ENCODE measurements at regions not wholly inside any gene's neighbourhood (a gene's known extent, or its start where the extent isn't known, plus 50 kb on each side); places are given as distances from the start of the nearest gene placed in this dataset.
"Not testable (repeated sequence)": the region's sequence is repeated elsewhere in the genome, so short reads cannot be mapped to it uniquely, and the experiment has no call there.

DNA sequence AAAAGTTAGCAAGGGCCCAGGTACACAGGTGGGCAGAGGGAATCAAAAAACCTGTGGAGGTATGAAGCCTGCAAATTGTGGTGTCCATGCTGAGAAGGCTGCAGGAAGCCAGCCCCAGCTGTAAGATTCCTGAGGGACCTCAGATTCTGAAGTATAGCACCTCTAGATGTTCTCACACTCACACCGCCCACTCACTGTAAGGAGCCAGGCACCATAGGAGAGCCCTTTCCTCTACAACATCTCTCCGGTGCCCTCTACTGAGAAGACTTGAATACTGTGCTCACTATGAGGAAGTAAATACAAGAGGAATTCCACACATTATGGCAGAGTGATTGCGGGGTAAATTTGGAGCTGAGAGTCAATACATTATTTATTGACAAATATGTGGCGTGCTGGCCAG is 68.9 kb upstream of the RUBCNL start:
- H3K4me1 Mint-ChIP-seq; H3K27ac ChIP-seq (ENCODE audit: low read depth, low read length); DNase-seq; H3K27me3 Mint-ChIP-seq; H3K9me3 ChIP-seq (ENCODE audit: control insufficient read depth in 2 of 3, low read length in 3 of 3); H3K27me3 ChIP-seq (ENCODE audit: control insufficient read depth in 2 of 2, insufficient read depth in 2 of 2, low read length in 2 of 2); H3K4me3 ChIP-seq (ENCODE audit: low read length); CTCF ChIA-PET; H3K36me3 Mint-ChIP-seq; H3K27ac Mint-ChIP-seq; H3K36me3 ChIP-seq (ENCODE audit: control insufficient read depth in 2 of 3, insufficient read depth in 3 of 3, low read length in 3 of 3); POLR2A ChIA-PET; H3K9me3 Mint-ChIP-seq; H3K4me1 ChIP-seq (ENCODE audit: control insufficient read depth in 2 of 2, insufficient read depth in 2 of 2, low read length in 2 of 2); intact Hi-C loops (cut with micrococcal nuclease); H3K4me3 Mint-ChIP-seq: not testable (repeated sequence)
- peak; percentile 86 for ATAC-seq

DNA sequence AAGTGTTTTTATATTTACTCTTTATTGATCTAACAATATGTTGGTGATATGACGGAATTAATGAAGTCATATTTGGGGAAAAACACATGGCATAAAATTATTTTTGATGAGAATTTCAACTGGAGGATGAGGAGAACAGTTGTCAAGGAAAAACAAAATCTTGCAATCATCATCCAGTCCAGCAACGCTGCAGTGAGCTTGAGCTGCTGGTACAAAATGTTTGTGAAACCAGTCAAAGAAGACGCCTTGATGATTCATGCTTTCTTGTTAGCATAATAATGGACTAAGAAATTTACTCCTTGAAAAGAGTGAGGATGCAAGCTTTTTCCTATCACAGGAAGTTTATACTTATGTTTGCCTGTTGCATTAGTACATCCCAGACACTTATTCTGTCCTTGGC is 64.1 kb upstream of the RUBCNL start:
- H3K27ac ChIP-seq (ENCODE audit: low read depth, low read length); POLR2A ChIA-PET; H3K4me1 Mint-ChIP-seq; DNase-seq; H3K4me1 ChIP-seq (ENCODE audit: control insufficient read depth in 2 of 2, insufficient read depth in 2 of 2, low read length in 2 of 2); H3K27ac Mint-ChIP-seq; ATAC-seq; H3K36me3 ChIP-seq (ENCODE audit: control insufficient read depth in 2 of 3, insufficient read depth in 3 of 3, low read length in 3 of 3); H3K27me3 ChIP-seq (ENCODE audit: control insufficient read depth in 2 of 2, insufficient read depth in 2 of 2, low read length in 2 of 2); H3K27me3 Mint-ChIP-seq; CTCF ChIA-PET; H3K4me3 Mint-ChIP-seq; H3K36me3 Mint-ChIP-seq; H3K9me3 Mint-ChIP-seq; H3K9me3 ChIP-seq (ENCODE audit: control insufficient read depth in 2 of 3, low read length in 3 of 3); intact Hi-C loops (cut with micrococcal nuclease); H3K4me3 ChIP-seq (ENCODE audit: low read length): not testable (repeated sequence)

DNA sequence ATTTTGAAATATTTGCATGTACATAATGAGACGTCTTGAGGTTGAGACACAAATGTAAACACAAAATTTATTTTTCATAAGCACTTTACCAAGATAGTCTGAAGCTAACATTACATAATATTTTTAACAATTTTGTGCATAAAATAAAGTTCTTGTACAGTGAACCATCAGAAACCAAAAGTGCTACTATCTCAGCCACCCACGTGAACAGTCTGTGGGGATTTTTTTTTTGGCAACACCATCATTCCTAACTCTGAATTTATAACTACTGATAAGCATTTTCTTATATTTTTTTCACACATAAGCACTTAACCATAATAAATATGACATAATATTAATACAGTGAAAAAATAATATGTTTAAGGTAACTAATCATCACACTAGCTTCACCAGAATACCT is 62.9 kb upstream of the RUBCNL start:
- H3K9me3 Mint-ChIP-seq; H3K4me1 Mint-ChIP-seq; ATAC-seq; H3K4me1 ChIP-seq (ENCODE audit: control insufficient read depth in 2 of 2, insufficient read depth in 2 of 2, low read length in 2 of 2); CTCF ChIA-PET; H3K9me3 ChIP-seq (ENCODE audit: control insufficient read depth in 2 of 3, low read length in 3 of 3); POLR2A ChIA-PET; H3K36me3 Mint-ChIP-seq; intact Hi-C loops (cut with micrococcal nuclease); H3K4me3 ChIP-seq (ENCODE audit: low read length); H3K27ac Mint-ChIP-seq; H3K27ac ChIP-seq (ENCODE audit: low read depth, low read length); H3K36me3 ChIP-seq (ENCODE audit: control insufficient read depth in 2 of 3, insufficient read depth in 3 of 3, low read length in 3 of 3); DNase-seq; H3K27me3 ChIP-seq (ENCODE audit: control insufficient read depth in 2 of 2, insufficient read depth in 2 of 2, low read length in 2 of 2); H3K4me3 Mint-ChIP-seq; H3K27me3 Mint-ChIP-seq: not testable (repeated sequence)

DNA sequence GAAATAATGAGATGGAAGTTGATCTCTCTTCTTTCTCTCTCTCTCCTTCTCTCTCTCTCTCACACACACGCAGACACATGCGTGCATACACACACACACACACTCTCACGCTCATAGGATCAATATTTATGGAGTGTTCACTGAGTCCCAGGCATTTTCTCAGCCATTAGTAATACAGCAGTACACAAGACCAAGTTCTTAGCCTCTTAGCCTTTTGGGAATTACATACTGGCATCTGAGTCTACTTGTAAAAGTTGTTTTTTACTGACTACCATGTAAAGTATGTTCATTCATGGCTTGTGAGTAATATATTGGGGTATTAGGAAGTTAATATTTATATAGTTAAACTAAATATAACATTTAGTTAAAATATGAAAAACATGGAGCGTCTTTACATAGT is 61.1 kb upstream of the RUBCNL start:
- H3K4me3 ChIP-seq (ENCODE audit: low read length); H3K4me1 ChIP-seq (ENCODE audit: control insufficient read depth in 2 of 2, insufficient read depth in 2 of 2, low read length in 2 of 2); CTCF ChIA-PET; H3K27me3 Mint-ChIP-seq; intact Hi-C loops (cut with micrococcal nuclease); H3K27ac ChIP-seq (ENCODE audit: low read depth, low read length); H3K36me3 ChIP-seq (ENCODE audit: control insufficient read depth in 2 of 3, insufficient read depth in 3 of 3, low read length in 3 of 3); POLR2A ChIA-PET; H3K4me1 Mint-ChIP-seq; H3K9me3 Mint-ChIP-seq; H3K36me3 Mint-ChIP-seq; H3K27me3 ChIP-seq (ENCODE audit: control insufficient read depth in 2 of 2, insufficient read depth in 2 of 2, low read length in 2 of 2); H3K27ac Mint-ChIP-seq; H3K9me3 ChIP-seq (ENCODE audit: control insufficient read depth in 2 of 3, low read length in 3 of 3); H3K4me3 Mint-ChIP-seq; ATAC-seq; DNase-seq: not testable (repeated sequence)

GRCh38 chr13:46437808-46438404 is 50.9 kb upstream of the RUBCNL start:
- H3K4me1 Mint-ChIP-seq; H3K36me3 Mint-ChIP-seq; H3K4me3 ChIP-seq (ENCODE audit: low read length); ATAC-seq; H3K9me3 Mint-ChIP-seq; CTCF ChIA-PET; POLR2A ChIA-PET; intact Hi-C loops (cut with micrococcal nuclease); H3K4me1 ChIP-seq (ENCODE audit: control insufficient read depth in 2 of 2, insufficient read depth in 2 of 2, low read length in 2 of 2); H3K36me3 ChIP-seq (ENCODE audit: control insufficient read depth in 2 of 3, insufficient read depth in 3 of 3, low read length in 3 of 3); H3K27ac ChIP-seq (ENCODE audit: low read depth, low read length); DNase-seq; H3K9me3 ChIP-seq (ENCODE audit: control insufficient read depth in 2 of 3, low read length in 3 of 3); H3K27ac Mint-ChIP-seq; H3K27me3 ChIP-seq (ENCODE audit: control insufficient read depth in 2 of 2, insufficient read depth in 2 of 2, low read length in 2 of 2); H3K4me3 Mint-ChIP-seq: not testable (repeated sequence)
- H3K27me3 Mint-ChIP-seq = peaks cover 9 to 15% (median 12%) of the 10 kb centered on the region in 5 donors
